SK-N-SH treated with all-trans-retinoic acid at 6 μM for 48 hours (cell line): ENCODE measurements at regions not wholly inside any gene's neighbourhood (a gene's known extent, or its start where the extent isn't known, plus 50 kb on each side); places are given as distances from the start of the nearest gene placed in this dataset.

Experiments
- ATAC-seq: fragments of 200-7000 bp; cut with Tn5 transposase; 3 replicates; pipeline ENCODE4 v1.9.1; 2020; ENCODE audit warnings: mild to moderate bottlenecking, moderate library complexity
- CREB5 ChIP-seq: fragments of 250-450 bp; sonication (Bioruptor Pico); IDR thresholded peaks from 2 replicates; pipeline ENCODE4 v1.5.1; 2020; ENCODE audit warnings: low read depth, mild to moderate bottlenecking, moderate library complexity
- CSRNP3 ChIP-seq: fragments of 250-450 bp; sonication (Bioruptor Pico); IDR thresholded peaks from 2 replicates; pipeline ENCODE4 v1.5.1; 2021; ENCODE audit warnings: mild to moderate bottlenecking, moderate library complexity
- ESRRG ChIP-seq: fragments of 250-450 bp; sonication (Bioruptor Pico); IDR thresholded peaks from 2 replicates; pipeline ENCODE4 v1.6.1; 2021; ENCODE audit warnings: mild to moderate bottlenecking
- GLIS3 ChIP-seq: fragments of 250-450 bp; sonication (Bioruptor Pico); IDR thresholded peaks from 2 replicates; pipeline ENCODE4 v1.5.0; 2020; ENCODE audit warnings: mild to moderate bottlenecking, moderate library complexity
- ISL1 ChIP-seq: fragments of 250-450 bp; sonication (Bioruptor Pico); IDR thresholded peaks from 2 replicates; pipeline ENCODE4 v2.1.2; 2022; ENCODE audit warnings: mild to moderate bottlenecking, moderate library complexity
- POU6F1 ChIP-seq: fragments of 250-450 bp; sonication (Bioruptor Pico); IDR thresholded peaks from 2 replicates; pipeline ENCODE4 v1.8.0; 2021; ENCODE audit warnings: low read depth, mild to moderate bottlenecking, moderate library complexity, borderline replicate concordance
- PPARA ChIP-seq: fragments of 250-450 bp; sonication (Bioruptor Pico); IDR thresholded peaks from 2 replicates; pipeline ENCODE4 v1.5.0; 2020; ENCODE audit warnings: mild to moderate bottlenecking, borderline replicate concordance
- RARB ChIP-seq: fragments of 250-450 bp; sonication (Bioruptor Pico); IDR thresholded peaks from 2 replicates; pipeline ENCODE4 v1.8.0; 2021; ENCODE audit warnings: mild to moderate bottlenecking, moderate library complexity
- SNAI2 ChIP-seq: fragments of 250-450 bp; sonication (Bioruptor Pico); IDR thresholded peaks from 2 replicates; pipeline ENCODE4 v1.5.0; 2020; ENCODE audit warnings: mild to moderate bottlenecking, moderate library complexity
- TCF4 ChIP-seq: fragments of 250-450 bp; sonication (Bioruptor Pico); IDR thresholded peaks from 2 replicates; pipeline ENCODE4 v1.8.0; 2021; ENCODE audit warnings: mild to moderate bottlenecking, moderate library complexity, borderline replicate concordance
- TSHZ2 ChIP-seq: fragments of 250-450 bp; sonication (Bioruptor Pico); IDR thresholded peaks from 2 replicates; pipeline ENCODE4 v1.5.0; 2020; ENCODE audit warnings: mild to moderate bottlenecking, moderate library complexity
- ZC3H10 ChIP-seq: fragments of 250-450 bp; sonication (Bioruptor Pico); IDR thresholded peaks from 2 replicates; pipeline ENCODE4 v1.5.1; 2021; ENCODE audit warnings: mild to moderate bottlenecking, moderate library complexity
- ZFP30 ChIP-seq: fragments of 450-650 bp; formaldehyde crosslinking; IDR thresholded peaks from 2 replicates; pipeline ENCODE4 v1.5.0; 2022; ENCODE audit warnings: mild to moderate bottlenecking, moderate library complexity
- ZNF565 ChIP-seq: fragments of 450-650 bp; formaldehyde crosslinking; conservative IDR thresholded peaks from 2 replicates; pipeline ENCODE4 v1.5.0; 2020; ENCODE audit warnings: low read depth, mild to moderate bottlenecking, moderate library complexity
- ZNF70 ChIP-seq: fragments of 450-650 bp; formaldehyde crosslinking; IDR thresholded peaks from 2 replicates; pipeline ENCODE4 v1.5.0; 2020; ENCODE audit warnings: mild to moderate bottlenecking, moderate library complexity
- ZNF8 ChIP-seq: fragments of 450-650 bp; formaldehyde crosslinking; IDR thresholded peaks from 2 replicates; pipeline ENCODE4 v1.5.0; 2020; ENCODE audit warnings: mild to moderate bottlenecking, moderate library complexity

- no peak for ATAC-seq
- TF ChIP-seq PPARA (CRISPR knock-in tag) (no peak), CSRNP3 (CRISPR knock-in tag) (no peak), ZC3H10 (no peak), TSHZ2 (CRISPR knock-in tag) (no peak), ESRRG (no peak), TCF4 (CRISPR knock-in tag) (no peak)
Measured at GRCh38 chr20:22841846-22842245, 193.3 kb upstream of the SSTR4 start.

GRCh38 chr20:22842793-22843192, 192.3 kb upstream of the SSTR4 start:
- ATAC-seq: no peak
- TF ChIP-seq GLIS3: no peak
- TF ChIP-seq ISL1: no peak
- no peak for TF ChIP-seq CSRNP3 (CRISPR knock-in tag)
- no peak for TF ChIP-seq CREB5 (CRISPR knock-in tag)

GRCh38 chr20:22844959-22845358, 190.2 kb upstream of the SSTR4 start:
- ATAC-seq: no peak
- TF ChIP-seq ZFP30 (CRISPR knock-in tag) (no peak), RARB (CRISPR knock-in tag) (no peak), ZNF8 (no peak), GLIS3 (no peak), SNAI2 (CRISPR knock-in tag) (no peak), ZNF565 (CRISPR knock-in tag) (no peak), CSRNP3 (CRISPR knock-in tag) (no peak), PPARA (CRISPR knock-in tag) (no peak), ZNF70 (no peak), ESRRG (no peak), CREB5 (CRISPR knock-in tag) (no peak), POU6F1 (CRISPR knock-in tag) (no peak), ISL1 (no peak)

GRCh38 chr20:22846863-22847262, 188.2 kb upstream of the SSTR4 start:
- ATAC-seq: no peak
- TF ChIP-seq RARB (CRISPR knock-in tag): no peak
- TF ChIP-seq PPARA (CRISPR knock-in tag): no peak
- no peak for TF ChIP-seq CREB5 (CRISPR knock-in tag)
- TF ChIP-seq GLIS3: no peak
- no peak for TF ChIP-seq TSHZ2 (CRISPR knock-in tag)
- TF ChIP-seq ZC3H10: no peak
- no peak for TF ChIP-seq POU6F1 (CRISPR knock-in tag)
- TF ChIP-seq ISL1: no peak
- no peak for TF ChIP-seq ZNF8
- TF ChIP-seq ZFP30 (CRISPR knock-in tag): no peak
